ENCODE measurements at regions not wholly inside any gene's neighbourhood (a gene's known extent, or its start where the extent isn't known, plus 50 kb on each side); places are given as distances from the start of the nearest gene placed in this dataset.

GRCh38 chr16:66300037-66300436, 66.5 kb upstream of the CDH5 start:
- Histone ChIP-seq H3K36me3 (ENCODE audit: insufficient read depth, low read length) (no peaks in the 10 kb centered on the region), H3K9me3 (ENCODE audit: low read depth, low read length) (no peaks in the 10 kb centered on the region), H3K27ac (no peak overlapping the region), H3K4me3 (no peak overlapping the region), H3K9ac (ENCODE audit: insufficient read length) (no peak overlapping the region)
- DNase-seq (ENCODE audit: low read depth, low spot score), result no peak
- no peak for TF ChIP-seq EZH2 (IDR thresholded peaks at IDR 0.05)

GRCh38 chr16:66299349-66299748, 67.1 kb upstream of the CDH5 start:
- no peak overlapping the region for H3K4me3 ChIP-seq
- no peak for DNase-seq (ENCODE audit: low read depth, low spot score)
- H3K27ac ChIP-seq, result no peak overlapping the region
- H3K9ac ChIP-seq (ENCODE audit: insufficient read length), result no peak overlapping the region
- no peaks in the 10 kb centered on the region for H3K9me3 ChIP-seq (ENCODE audit: low read depth, low read length)
- no peaks in the 10 kb centered on the region for H3K36me3 ChIP-seq (ENCODE audit: insufficient read depth, low read length)
- no peak for TF ChIP-seq FOXP2 (optimal IDR thresholded peaks at IDR 0.05; ENCODE audit: control extremely low read depth, extremely low read length, insufficient read depth)

GRCh38 chr16:66298571-66299120, 67.8 kb upstream of the CDH5 start:
- Histone ChIP-seq H3K9me3 (ENCODE audit: low read depth, low read length) (no peaks in the 10 kb centered on the region), H3K27ac (no peak overlapping the region), H3K36me3 (ENCODE audit: insufficient read depth, low read length) (no peaks in the 10 kb centered on the region), H3K9ac (ENCODE audit: insufficient read length) (no peak overlapping the region), H3K4me3 (no peak overlapping the region)
- TF ChIP-seq FOXP2 (optimal IDR thresholded peaks at IDR 0.05; ENCODE audit: control extremely low read depth, extremely low read length, insufficient read depth) (no peak), POLR2AphosphoS5 (IDR thresholded peaks at IDR 0.05; ENCODE audit: borderline replicate concordance, low read depth, low read length) (no peak), EZH2 (IDR thresholded peaks at IDR 0.05) (no peak)
- no peak for DNase-seq (ENCODE audit: low read depth, low spot score)

- no peak for DNase-seq (ENCODE audit: low read depth, low spot score)
- Histone ChIP-seq H3K4me3 (no peak overlapping the region), H3K9ac (ENCODE audit: insufficient read length) (no peak overlapping the region), H3K27ac (no peak overlapping the region), H3K9me3 (ENCODE audit: low read depth, low read length) (no peaks in the 10 kb centered on the region), H3K36me3 (ENCODE audit: insufficient read depth, low read length) (no peaks in the 10 kb centered on the region)
- TF ChIP-seq POLR2AphosphoS5 (IDR thresholded peaks at IDR 0.05; ENCODE audit: borderline replicate concordance, low read depth, low read length), result no peak
- no peak for TF ChIP-seq FOXP2 (optimal IDR thresholded peaks at IDR 0.05; ENCODE audit: control extremely low read depth, extremely low read length, insufficient read depth)
- TF ChIP-seq EZH2 (IDR thresholded peaks at IDR 0.05), result no peak
These were observed 68.5 kb upstream of the CDH5 start for GRCh38 chr16:66298006-66298405.

- Histone ChIP-seq H3K27ac (no peak overlapping the region), H3K9ac (ENCODE audit: insufficient read length) (no peak overlapping the region), H3K9me3 (ENCODE audit: low read depth, low read length) (no peaks in the 10 kb centered on the region), H3K36me3 (ENCODE audit: insufficient read depth, low read length) (no peaks in the 10 kb centered on the region), H3K4me3 (no peak overlapping the region)
- DNase-seq (ENCODE audit: low read depth, low spot score), result no peak
- TF ChIP-seq FOXP2 (optimal IDR thresholded peaks at IDR 0.05; ENCODE audit: control extremely low read depth, extremely low read length, insufficient read depth), result no peak
- no peak for TF ChIP-seq EZH2 (IDR thresholded peaks at IDR 0.05)
- TF ChIP-seq POLR2AphosphoS5 (IDR thresholded peaks at IDR 0.05; ENCODE audit: borderline replicate concordance, low read depth, low read length), result no peak
These were observed 69.9 kb upstream of the CDH5 start for GRCh38 chr16:66296591-66296990.

GRCh38 chr16:66295761-66296546, 70.5 kb upstream of the CDH5 start:
- Histone ChIP-seq H3K36me3 (ENCODE audit: insufficient read depth, low read length) (no peaks in the 10 kb centered on the region), H3K27ac (no peak overlapping the region), H3K9me3 (ENCODE audit: low read depth, low read length) (no peaks in the 10 kb centered on the region), H3K4me3 (no peak overlapping the region), H3K9ac (ENCODE audit: insufficient read length) (no peak overlapping the region)
- no peak for DNase-seq (ENCODE audit: low read depth, low spot score)
- no peak for TF ChIP-seq FOXP2 (optimal IDR thresholded peaks at IDR 0.05; ENCODE audit: control extremely low read depth, extremely low read length, insufficient read depth)
- no peak for TF ChIP-seq POLR2AphosphoS5 (IDR thresholded peaks at IDR 0.05; ENCODE audit: borderline replicate concordance, low read depth, low read length)
- no peak for TF ChIP-seq EZH2 (IDR thresholded peaks at IDR 0.05)

GRCh38 chr16:66295213-66295612, 71.3 kb upstream of the CDH5 start:
- no peak for TF ChIP-seq POLR2AphosphoS5 (IDR thresholded peaks at IDR 0.05; ENCODE audit: borderline replicate concordance, low read depth, low read length)
- no peak for TF ChIP-seq FOXP2 (optimal IDR thresholded peaks at IDR 0.05; ENCODE audit: control extremely low read depth, extremely low read length, insufficient read depth)
- no peak for TF ChIP-seq EZH2 (IDR thresholded peaks at IDR 0.05)
- Histone ChIP-seq H3K9me3 (ENCODE audit: low read depth, low read length) (no peaks in the 10 kb centered on the region), H3K9ac (ENCODE audit: insufficient read length) (no peak overlapping the region), H3K36me3 (ENCODE audit: insufficient read depth, low read length) (no peaks in the 10 kb centered on the region), H3K27ac (no peak overlapping the region), H3K4me3 (no peak overlapping the region)
- DNase-seq (ENCODE audit: low read depth, low spot score), result no peak

- no peak overlapping the region for H3K27ac ChIP-seq
- DNase-seq (ENCODE audit: low read depth, low spot score), result no peak
- H3K36me3 ChIP-seq (ENCODE audit: insufficient read depth, low read length), result no peaks in the 10 kb centered on the region
- H3K9ac ChIP-seq (ENCODE audit: insufficient read length), result no peak overlapping the region
- H3K9me3 ChIP-seq (ENCODE audit: low read depth, low read length), result no peaks in the 10 kb centered on the region
- H3K4me3 ChIP-seq, result no peak overlapping the region
- no peak for TF ChIP-seq FOXP2 (optimal IDR thresholded peaks at IDR 0.05; ENCODE audit: control extremely low read depth, extremely low read length, insufficient read depth)
- TF ChIP-seq POLR2AphosphoS5 (IDR thresholded peaks at IDR 0.05; ENCODE audit: borderline replicate concordance, low read depth, low read length), result no peak
- TF ChIP-seq EZH2 (IDR thresholded peaks at IDR 0.05), result no peak
These were observed 72.0 kb upstream of the CDH5 start for GRCh38 chr16:66294507-66294906.

- Histone ChIP-seq H3K9ac (ENCODE audit: insufficient read length) (no peak overlapping the region), H3K4me3 (no peak overlapping the region), H3K9me3 (ENCODE audit: low read depth, low read length) (no peaks in the 10 kb centered on the region), H3K36me3 (ENCODE audit: insufficient read depth, low read length) (no peaks in the 10 kb centered on the region), H3K27ac (no peak overlapping the region)
- TF ChIP-seq POLR2AphosphoS5 (IDR thresholded peaks at IDR 0.05; ENCODE audit: borderline replicate concordance, low read depth, low read length) (no peak), EZH2 (IDR thresholded peaks at IDR 0.05) (no peak), FOXP2 (optimal IDR thresholded peaks at IDR 0.05; ENCODE audit: control extremely low read depth, extremely low read length, insufficient read depth) (no peak)
- DNase-seq (ENCODE audit: low read depth, low spot score), result no peak
These were observed 72.6 kb upstream of the CDH5 start for GRCh38 chr16:66293932-66294331.
